ENCODE measurements at regions not wholly inside any gene's neighbourhood (a gene's known extent, or its start where the extent isn't known, plus 50 kb on each side); places are given as distances from the start of the nearest gene placed in this dataset.
"Not testable (repeated sequence)": the region's sequence is repeated elsewhere in the genome, so short reads cannot be mapped to it uniquely, and the experiment has no call there.

- ATAC-seq (no peak), DNase-seq (ENCODE audit: low read depth in 1 of 2, low spot score in 1 of 2) (no peak), FAIRE-seq (no peak)
- no peak overlapping the region for H3K27ac ChIP-seq
- no peak overlapping the region for H3K4me3 ChIP-seq
- no peaks in the 10 kb centered on the region for H3K4me1 ChIP-seq
- TF ChIP-seq E2F6 (IDR thresholded peaks at IDR 0.05; ENCODE audit: borderline replicate concordance, low read depth) (no peak), ZFP36 (IDR thresholded peaks at IDR 0.05; ENCODE audit: borderline replicate concordance, partially characterized antibody) (no peak), EHF (CRISPR knock-in tag; IDR thresholded peaks at IDR 0.05) (no peak), REST (IDR thresholded peaks at IDR 0.05) (no peak), NPAS2 (CRISPR knock-in tag; IDR thresholded peaks at IDR 0.05; ENCODE audit: borderline replicate concordance) (no peak), FOXS1 (CRISPR knock-in tag; IDR thresholded peaks at IDR 0.05) (no peak), POLR2A (IDR thresholded peaks at IDR 0.05; ENCODE audit: low read length) (no peak), JUN (IDR thresholded peaks at IDR 0.05) (no peak), MAFK (IDR thresholded peaks at IDR 0.05; ENCODE audit: partially characterized antibody) (no peak), TP53 (CRISPR knock-in tag; IDR thresholded peaks at IDR 0.05) (no peak), ELK1 (IDR thresholded peaks at IDR 0.05; ENCODE audit: low read depth, low read length) (no peak)
- H3K4me2 ChIP-seq: no peak overlapping the region
- WGBS (ENCODE audit: missing lambda C conversion rate): 41% methylated on average over 3 of the region's 3 CpGs
- CTCF ChIA-PET: no interaction called here
- POLR2A ChIA-PET: no interaction called here
- no peaks in the 10 kb centered on the region for H3K9me3 ChIP-seq
Observed at GRCh38 chr2:53315149-53315548, 452.5 kb upstream of the CHAC2 start.

GRCh38 chr2:53314718-53315117 is 452.9 kb upstream of the CHAC2 start:
- CTCF ChIA-PET: no interaction called here
- TF ChIP-seq RAD21 (conservative IDR thresholded peaks at IDR 0.05 in 1 of 2, IDR thresholded peaks at IDR 0.05 in 1 of 2) (no peak), PHF8 (IDR thresholded peaks at IDR 0.05; ENCODE audit: borderline replicate concordance, low read depth) (no peak), EHF (CRISPR knock-in tag; IDR thresholded peaks at IDR 0.05) (no peak), CTCF (IDR thresholded peaks at IDR 0.05) (no peak), NR3C1 (IDR thresholded peaks at IDR 0.05) (no peak), JUN (IDR thresholded peaks at IDR 0.05) (no peak), TP53 (CRISPR knock-in tag; IDR thresholded peaks at IDR 0.05) (no peak), HOXA7 (CRISPR knock-in tag; IDR thresholded peaks at IDR 0.05) (no peak), SREBF2 (IDR thresholded peaks at IDR 0.05) (no peak), RFX5 (IDR thresholded peaks at IDR 0.05) (no peak), ELK1 (IDR thresholded peaks at IDR 0.05; ENCODE audit: low read depth, low read length) (no peak)
- FAIRE-seq: no peak

GRCh38 chr2:53313644-53314043 is 454.0 kb upstream of the CHAC2 start:
- H3K4me3 ChIP-seq; DNase-seq (ENCODE audit: low read depth in 1 of 2, low spot score in 1 of 2); ATAC-seq; POLR2A ChIA-PET; FAIRE-seq; H3K4me2 ChIP-seq; H3K27ac ChIP-seq; H3K9me3 ChIP-seq; H3K4me1 ChIP-seq: not testable (repeated sequence)
- CTCF ChIA-PET: interaction anchor here (0.7 kb wide), 1 partner anchor 178 kb away, joined by 3 read pairs; no protein-coding TSS in a partner anchor
- WGBS (ENCODE audit: missing lambda C conversion rate): 27% methylated on average over 4 of the region's 4 CpGs

More at GRCh38 chr2:53314718-53315117, 452.9 kb upstream of the CHAC2 start:
- Histone ChIP-seq H3K4me2 (no peak overlapping the region), H3K9me3 (no peaks in the 10 kb centered on the region), H3K4me3 (no peak overlapping the region), H3K27ac (no peak overlapping the region), H3K4me1 (no peaks in the 10 kb centered on the region)
- no peak for DNase-seq (ENCODE audit: low read depth in 1 of 2, low spot score in 1 of 2)
- POLR2A ChIA-PET: no interaction called here
- 21% methylated on average over 2 of the region's 2 CpGs for WGBS (ENCODE audit: missing lambda C conversion rate)
- no peak for ATAC-seq

Measured in A549 (cell line).